ENCODE measurements at regions not wholly inside any gene's neighbourhood (a gene's known extent, or its start where the extent isn't known, plus 50 kb on each side); places are given as distances from the start of the nearest gene placed in this dataset.
A peak's percentile ranks its signal among the peaks of the same experiment; 100 is the strongest.

DNA sequence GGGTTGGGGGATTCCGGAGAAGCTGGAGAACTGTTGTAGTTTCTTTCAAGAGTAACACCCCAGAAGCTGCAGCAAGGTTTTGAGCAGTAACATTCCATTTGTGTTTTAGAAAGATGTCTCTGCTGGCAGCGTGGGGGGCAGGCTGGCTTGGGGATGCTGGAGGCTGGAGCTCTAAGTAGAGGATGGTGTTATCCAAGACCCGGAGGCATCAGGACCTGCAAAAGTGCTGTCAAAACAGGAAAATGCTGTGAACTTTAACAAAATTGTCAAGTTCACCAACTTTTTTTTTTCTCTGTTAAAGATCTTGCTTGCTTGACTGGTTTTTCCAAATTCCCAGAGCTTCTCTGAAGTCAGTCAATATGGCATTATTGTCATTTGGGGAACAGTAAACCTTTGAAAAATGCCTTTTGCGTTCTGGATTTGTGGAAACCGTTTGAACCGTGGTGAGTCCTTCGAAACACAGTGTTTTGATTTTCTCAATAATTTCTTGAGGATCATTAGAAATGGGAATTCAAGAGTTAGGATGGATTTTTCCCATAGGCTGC, 189.6 kb upstream of the NLRP1 start:
- no peak for TF ChIP-seq POLR2A (IDR thresholded peaks at IDR 0.05; ENCODE audit: low read depth, low read length)
- TF ChIP-seq SPI1 (IDR thresholded peaks at IDR 0.05; ENCODE audit: low read depth, low read length) = no peak
- no peak for TF ChIP-seq PAX5 (IDR thresholded peaks at IDR 0.05; ENCODE audit: insufficient read depth, low read length, severe bottlenecking)
- no peak for TF ChIP-seq POU2F2 (IDR thresholded peaks at IDR 0.05; ENCODE audit: low read depth, low read length)
- no peak for TF ChIP-seq TAF1 (IDR thresholded peaks at IDR 0.05; ENCODE audit: low read depth, low read length)
- no peak for TF ChIP-seq POLR2AphosphoS5 (IDR thresholded peaks at IDR 0.05; ENCODE audit: low read depth, low read length)
- no peak for FAIRE-seq

DNA sequence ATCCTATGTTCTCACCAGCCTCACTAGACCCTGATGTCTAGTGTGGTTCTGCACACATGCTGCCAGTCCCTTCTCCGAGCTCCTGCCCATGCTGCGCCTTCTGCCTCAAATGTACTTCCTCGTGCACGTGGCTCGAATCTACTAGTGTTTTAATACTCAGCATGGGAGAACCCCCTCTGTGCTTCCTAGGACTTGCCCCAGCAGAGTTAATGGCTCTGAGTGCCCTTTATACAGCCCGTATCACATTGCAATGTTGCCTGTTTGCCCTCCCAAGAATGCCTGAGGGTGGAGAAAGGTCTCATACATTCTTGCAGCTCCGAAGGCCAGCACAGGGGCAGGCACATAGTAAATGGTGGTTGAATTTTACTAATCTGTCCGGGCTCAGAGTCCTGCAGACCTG, 190.8 kb upstream of the NLRP1 start:
- DNase-seq (ENCODE audit: insufficient read length, low spot score) (no peak), FAIRE-seq (no peak)
- TF ChIP-seq SPI1 (IDR thresholded peaks at IDR 0.05; ENCODE audit: low read depth, low read length) (no peak), POLR2AphosphoS5 (IDR thresholded peaks at IDR 0.05; ENCODE audit: low read depth, low read length) (no peak), POLR2A (IDR thresholded peaks at IDR 0.05; ENCODE audit: low read depth, low read length) (no peak), POU2F2 (IDR thresholded peaks at IDR 0.05; ENCODE audit: low read depth, low read length) (no peak)

More for the DNA sequence above, 189.6 kb upstream of the NLRP1 start:
- no peak for DNase-seq (ENCODE audit: insufficient read length, low spot score)

DNA sequence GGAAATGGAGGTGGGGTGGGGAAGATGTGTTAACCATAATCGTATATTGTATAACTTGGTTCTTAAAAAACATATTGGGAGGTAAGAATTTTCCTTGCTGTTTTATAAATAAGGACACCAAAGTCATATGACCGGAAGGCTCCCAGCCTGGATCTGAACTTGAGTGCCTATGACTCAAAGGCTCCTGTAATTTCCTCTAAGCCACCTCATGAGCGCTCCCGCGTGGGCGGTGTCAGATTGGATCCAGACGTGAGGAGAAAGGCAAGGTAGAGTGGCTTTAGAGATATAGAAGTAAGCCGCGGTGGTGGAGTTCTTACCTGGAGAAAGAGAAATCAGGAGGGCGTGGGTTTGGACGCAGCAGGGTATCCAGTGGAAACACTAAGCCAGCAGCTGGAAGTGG, 196.2 kb upstream of the NLRP1 start:
- DNase-seq (ENCODE audit: insufficient read length, low spot score) (no peak), FAIRE-seq (no peak)

DNA sequence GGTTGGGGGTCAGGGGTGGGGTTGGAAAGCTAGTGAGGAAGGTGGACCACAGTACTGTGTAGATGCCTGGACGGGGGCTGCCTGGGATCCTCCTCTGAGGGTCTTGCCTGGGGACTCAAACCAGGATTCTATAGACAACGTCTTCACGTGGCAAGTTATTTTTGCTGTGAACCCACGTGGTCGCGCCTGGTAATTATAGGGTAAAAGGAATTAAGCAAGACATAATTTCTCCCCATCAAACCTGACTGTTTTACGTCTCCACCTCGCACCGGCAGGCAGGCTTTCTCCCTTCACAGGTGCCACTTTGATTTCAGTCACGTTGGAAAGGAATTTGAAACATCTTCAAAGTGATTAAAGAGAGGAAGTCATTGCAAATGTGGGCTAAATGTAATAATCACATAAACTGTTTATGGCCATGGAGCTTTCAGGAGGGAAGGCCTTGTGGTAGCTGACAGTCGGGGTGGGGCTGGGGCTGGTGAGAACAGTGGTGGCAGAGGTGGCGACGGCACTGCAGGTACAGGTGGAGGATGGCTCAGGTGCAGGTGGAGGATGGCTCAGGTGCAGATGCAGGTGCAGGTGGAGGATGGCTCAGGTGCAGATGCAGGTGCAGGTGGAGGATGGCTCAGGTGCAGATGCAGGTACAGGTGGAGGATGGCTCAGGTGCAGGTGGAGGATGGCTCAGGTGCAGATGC, 197.1 kb upstream of the NLRP1 start:
- no peak for TF ChIP-seq POLR2AphosphoS5 (IDR thresholded peaks at IDR 0.05; ENCODE audit: low read depth, low read length)
- TF ChIP-seq POU2F2 (IDR thresholded peaks at IDR 0.05; ENCODE audit: low read depth, low read length) = no peak
- TF ChIP-seq POLR2A (IDR thresholded peaks at IDR 0.05; ENCODE audit: low read depth, low read length) = no peak
- no peak for TF ChIP-seq PAX5 (IDR thresholded peaks at IDR 0.05; ENCODE audit: insufficient read depth, low read length, severe bottlenecking)
- TF ChIP-seq SPI1 (IDR thresholded peaks at IDR 0.05; ENCODE audit: low read depth, low read length) = no peak
- no peak for TF ChIP-seq TAF1 (IDR thresholded peaks at IDR 0.05; ENCODE audit: low read depth, low read length)
- no peak for FAIRE-seq
- DNase-seq (ENCODE audit: insufficient read length, low spot score) = no peak

More for the DNA sequence above, 196.2 kb upstream of the NLRP1 start:
- TF ChIP-seq TAF1 (IDR thresholded peaks at IDR 0.05; ENCODE audit: low read depth, low read length) (no peak), POLR2AphosphoS5 (IDR thresholded peaks at IDR 0.05; ENCODE audit: low read depth, low read length) (no peak), PAX5 (IDR thresholded peaks at IDR 0.05; ENCODE audit: insufficient read depth, low read length, severe bottlenecking) (no peak), POLR2A (IDR thresholded peaks at IDR 0.05; ENCODE audit: low read depth, low read length) (no peak), POU2F2 (IDR thresholded peaks at IDR 0.05; ENCODE audit: low read depth, low read length) (no peak), SPI1 (IDR thresholded peaks at IDR 0.05; ENCODE audit: low read depth, low read length) (no peak)

DNA sequence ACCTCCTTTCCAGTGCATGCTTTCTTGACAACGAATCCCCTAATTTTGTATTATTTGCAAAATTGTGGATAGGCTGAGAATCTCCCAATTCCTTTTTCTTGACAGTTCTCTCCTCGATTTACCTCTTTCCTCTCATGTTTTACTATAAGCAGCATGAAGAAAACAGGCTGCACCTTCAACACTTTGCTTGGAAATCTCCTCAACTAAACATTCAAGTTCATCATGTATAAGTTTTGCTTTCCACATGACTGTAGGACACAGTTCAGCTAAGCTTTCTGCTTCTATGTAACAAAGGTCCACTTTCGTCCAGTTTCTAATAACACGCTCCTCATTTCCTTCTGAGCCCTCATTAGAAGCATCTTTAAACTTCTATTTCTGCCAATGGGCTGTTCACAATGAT, 199.0 kb upstream of the NLRP1 start:
- TF ChIP-seq TAF1 (IDR thresholded peaks at IDR 0.05; ENCODE audit: low read depth, low read length) (no peak), POLR2AphosphoS5 (IDR thresholded peaks at IDR 0.05; ENCODE audit: low read depth, low read length) (no peak), POU2F2 (IDR thresholded peaks at IDR 0.05; ENCODE audit: low read depth, low read length) (no peak), POLR2A (IDR thresholded peaks at IDR 0.05; ENCODE audit: low read depth, low read length) (no peak), SPI1 (IDR thresholded peaks at IDR 0.05; ENCODE audit: low read depth, low read length) (no peak)
- DNase-seq (ENCODE audit: insufficient read length, low spot score) (no peak), FAIRE-seq (no peak)

DNA sequence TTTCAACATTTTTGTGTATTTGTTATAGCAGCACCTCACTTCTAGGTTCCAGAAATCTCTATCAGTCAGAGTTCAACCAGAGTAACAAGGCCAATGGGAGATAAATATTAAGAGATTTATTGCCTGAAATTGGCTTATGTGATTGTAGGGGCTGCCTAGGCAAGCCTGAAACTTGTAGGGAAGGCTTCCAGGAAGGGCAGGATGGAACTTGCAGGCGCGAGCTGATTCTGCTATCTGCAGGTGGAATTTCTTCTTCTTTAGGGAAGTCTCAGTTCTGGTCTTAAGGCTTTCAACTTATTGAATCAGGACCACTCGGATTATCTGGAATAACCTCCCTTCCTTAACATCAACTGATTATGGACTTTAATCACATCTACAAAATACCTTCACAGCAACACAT, 199.5 kb upstream of the NLRP1 start:
- TF ChIP-seq POU2F2 (IDR thresholded peaks at IDR 0.05; ENCODE audit: low read depth, low read length) (no peak), TAF1 (IDR thresholded peaks at IDR 0.05; ENCODE audit: low read depth, low read length) (no peak), SPI1 (IDR thresholded peaks at IDR 0.05; ENCODE audit: low read depth, low read length) (no peak), POLR2AphosphoS5 (IDR thresholded peaks at IDR 0.05; ENCODE audit: low read depth, low read length) (no peak), POLR2A (IDR thresholded peaks at IDR 0.05; ENCODE audit: low read depth, low read length) (no peak), PAX5 (IDR thresholded peaks at IDR 0.05; ENCODE audit: insufficient read depth, low read length, severe bottlenecking) (no peak)
- FAIRE-seq = no peak
- no peak for DNase-seq (ENCODE audit: insufficient read length, low spot score)

DNA sequence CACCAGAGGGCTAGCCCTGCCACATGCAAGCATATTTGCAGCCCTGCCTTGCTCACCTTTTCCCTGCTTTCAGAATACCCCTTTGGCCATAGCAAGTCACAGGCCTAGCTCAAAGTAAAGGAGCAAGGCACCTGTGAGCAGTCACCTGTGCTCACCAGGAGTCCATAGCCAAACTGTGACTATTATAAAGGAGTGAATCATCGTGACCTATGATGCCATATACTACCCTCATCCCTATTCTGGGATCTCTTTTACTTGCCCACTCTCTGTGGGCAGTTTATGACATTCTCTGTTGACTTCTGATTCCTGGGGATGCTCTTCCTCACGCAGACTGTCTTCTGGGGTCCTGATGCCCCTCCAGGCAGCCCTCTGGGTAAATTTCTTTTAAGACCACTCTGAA, 200.5 kb upstream of the NLRP1 start:
- no peak for FAIRE-seq
- TF ChIP-seq POLR2AphosphoS5 (IDR thresholded peaks at IDR 0.05; ENCODE audit: low read depth, low read length) = no peak
- TF ChIP-seq PAX5 (IDR thresholded peaks at IDR 0.05; ENCODE audit: insufficient read depth, low read length, severe bottlenecking) = no peak
- TF ChIP-seq SPI1 (IDR thresholded peaks at IDR 0.05; ENCODE audit: low read depth, low read length) = no peak
- no peak for TF ChIP-seq POLR2A (IDR thresholded peaks at IDR 0.05; ENCODE audit: low read depth, low read length)
- TF ChIP-seq POU2F2 (IDR thresholded peaks at IDR 0.05; ENCODE audit: low read depth, low read length) = no peak
- TF ChIP-seq TAF1 (IDR thresholded peaks at IDR 0.05; ENCODE audit: low read depth, low read length) = no peak
- no peak for DNase-seq (ENCODE audit: insufficient read length, low spot score)

DNA sequence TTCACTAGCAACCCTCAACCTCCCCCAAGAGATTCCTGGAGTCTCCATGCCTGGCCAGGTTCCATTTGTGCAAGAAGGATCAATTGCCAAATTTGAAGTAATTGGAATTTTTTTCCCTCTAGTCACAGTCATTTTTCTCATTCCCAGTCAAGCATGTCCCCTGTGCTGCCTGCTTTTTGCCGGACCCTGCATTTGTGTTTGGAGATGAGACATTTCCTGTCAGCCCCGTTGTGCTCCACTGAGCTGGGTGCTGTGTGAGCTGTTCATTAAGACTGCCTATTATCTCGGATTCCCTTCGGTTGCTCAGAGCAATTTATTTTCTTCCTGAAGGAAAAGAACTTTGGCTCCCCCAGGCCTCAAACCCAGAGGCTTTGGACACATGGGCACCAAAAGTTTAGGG, 201.0 kb upstream of the NLRP1 start:
- TF ChIP-seq TAF1 (IDR thresholded peaks at IDR 0.05; ENCODE audit: low read depth, low read length) = no peak
- peak; percentile 58 for TF ChIP-seq PAX5 (IDR thresholded peaks at IDR 0.05; ENCODE audit: insufficient read depth, low read length, severe bottlenecking)
- DNase-seq (ENCODE audit: insufficient read length, low spot score) (no peak), FAIRE-seq (peak; percentile 72)

DNA sequence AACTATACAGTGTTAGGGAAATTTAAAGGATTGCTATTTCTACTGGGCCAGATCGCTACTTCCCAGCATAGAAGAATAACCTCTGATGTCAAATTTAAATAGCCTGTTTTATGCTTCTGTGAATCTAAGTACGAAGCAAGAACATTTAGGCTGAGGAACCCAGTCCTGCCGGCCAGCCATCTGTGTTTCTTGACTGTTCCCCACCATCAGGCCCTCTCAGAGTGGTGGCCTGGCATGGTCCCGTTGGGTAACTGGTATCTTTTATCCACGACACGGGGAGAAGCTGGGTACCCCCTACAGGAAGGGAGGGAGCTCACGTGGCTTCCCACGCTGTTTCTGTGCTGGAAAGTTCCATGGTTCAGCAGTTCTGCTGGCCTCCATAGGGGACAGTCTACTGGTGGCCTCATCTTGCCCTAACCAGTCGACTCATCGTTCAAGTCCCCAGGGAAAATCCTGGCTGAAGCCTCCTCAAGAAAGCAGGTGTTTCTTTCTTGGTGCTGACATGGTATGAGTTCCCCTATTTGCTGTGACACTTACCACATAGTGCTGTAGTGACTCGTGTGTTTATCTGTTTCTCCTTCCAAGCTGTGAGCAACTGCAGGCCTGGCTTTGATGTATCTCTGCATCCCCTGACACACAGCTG, 201.7 kb upstream of the NLRP1 start:
- TF ChIP-seq POU2F2 (IDR thresholded peaks at IDR 0.05; ENCODE audit: low read depth, low read length) (no peak), POLR2AphosphoS5 (IDR thresholded peaks at IDR 0.05; ENCODE audit: low read depth, low read length) (no peak), POLR2A (IDR thresholded peaks at IDR 0.05; ENCODE audit: low read depth, low read length) (no peak), SPI1 (IDR thresholded peaks at IDR 0.05; ENCODE audit: low read depth, low read length) (peak; percentile 66), PAX5 (IDR thresholded peaks at IDR 0.05; ENCODE audit: insufficient read depth, low read length, severe bottlenecking) (no peak)
- DNase-seq (ENCODE audit: insufficient read length, low spot score) = no peak
- FAIRE-seq = no peak

DNA sequence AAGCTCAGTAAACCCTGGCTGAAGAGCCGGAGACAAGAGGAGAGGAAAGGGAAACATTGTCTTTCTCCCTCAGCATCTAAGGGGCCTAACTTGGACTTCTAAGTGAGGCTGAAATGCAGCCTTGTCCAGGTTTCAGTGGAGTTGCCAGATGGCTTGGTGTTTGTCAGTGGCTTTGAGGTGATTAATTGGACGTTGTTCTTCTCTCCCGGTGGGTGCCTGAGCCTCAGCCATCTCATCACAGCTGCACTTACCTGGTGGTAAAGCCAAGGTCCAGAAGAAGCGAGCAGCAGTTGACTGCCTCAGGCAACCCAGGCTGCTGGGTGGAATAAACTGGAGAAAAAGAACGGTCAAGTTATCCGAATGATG, 202.2 kb upstream of the NLRP1 start:
- FAIRE-seq (no peak), DNase-seq (ENCODE audit: insufficient read length, low spot score) (no peak)

More for the DNA sequence above, 202.2 kb upstream of the NLRP1 start:
- TF ChIP-seq POLR2AphosphoS5 (IDR thresholded peaks at IDR 0.05; ENCODE audit: low read depth, low read length) (no peak), SPI1 (IDR thresholded peaks at IDR 0.05; ENCODE audit: low read depth, low read length) (no peak)
